ENCODE measurements at regions not wholly inside any gene's neighbourhood (a gene's known extent, or its start where the extent isn't known, plus 50 kb on each side); places are given as distances from the start of the nearest gene placed in this dataset.

DNA sequence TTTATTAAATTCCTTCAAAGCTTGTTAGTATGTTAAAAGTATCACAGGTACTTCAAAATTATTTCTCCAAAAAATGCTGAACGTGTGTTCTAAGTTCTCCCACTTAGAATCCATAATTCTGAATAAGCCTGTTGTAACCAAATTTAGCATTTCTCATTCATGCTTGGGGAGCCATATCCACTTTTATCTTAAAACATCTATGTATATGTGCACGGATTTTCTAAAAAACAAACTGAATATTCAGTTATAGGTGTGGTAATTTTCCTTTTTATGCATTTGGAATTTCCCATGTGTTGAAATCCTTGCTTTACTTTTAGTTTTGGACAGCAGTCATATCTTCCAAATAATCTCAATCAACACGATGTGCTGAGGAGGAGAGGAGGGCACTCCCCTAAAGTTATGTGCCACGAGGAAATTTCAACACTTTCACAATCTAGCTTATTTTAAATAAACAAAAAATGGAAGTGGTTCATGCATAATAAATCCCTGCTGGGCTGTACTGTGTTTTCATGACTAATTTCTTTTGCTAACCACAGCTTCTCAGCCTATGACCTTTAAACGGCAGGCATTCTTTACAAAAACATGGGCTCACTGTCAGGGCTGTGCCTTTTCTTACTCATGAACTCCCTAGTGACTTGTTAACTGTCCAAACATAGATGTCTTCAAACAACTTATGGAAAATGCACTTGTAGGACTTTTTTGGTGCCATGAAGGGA is 380.3 kb upstream of the SEMA3C start (continued):
- TF ChIP-seq E2F6 (IDR thresholded peaks at IDR 0.05) (no peak), SP2 (IDR thresholded peaks at IDR 0.05; ENCODE audit: low read length) (no peak), RNF2 (IDR thresholded peaks at IDR 0.05; ENCODE audit: borderline replicate concordance, low read depth, low read length, missing control alignments, poor library complexity, severe bottlenecking) (no peak)
